8988T (cell line): ENCODE measurements at regions not wholly inside any gene's neighbourhood (a gene's known extent, or its start where the extent isn't known, plus 50 kb on each side); places are given as distances from the start of the nearest gene placed in this dataset.

Experiments used
- DNase-seq: peaks from one replicate; pipeline ENCODE4 v3.0.0; 2011

DNA sequence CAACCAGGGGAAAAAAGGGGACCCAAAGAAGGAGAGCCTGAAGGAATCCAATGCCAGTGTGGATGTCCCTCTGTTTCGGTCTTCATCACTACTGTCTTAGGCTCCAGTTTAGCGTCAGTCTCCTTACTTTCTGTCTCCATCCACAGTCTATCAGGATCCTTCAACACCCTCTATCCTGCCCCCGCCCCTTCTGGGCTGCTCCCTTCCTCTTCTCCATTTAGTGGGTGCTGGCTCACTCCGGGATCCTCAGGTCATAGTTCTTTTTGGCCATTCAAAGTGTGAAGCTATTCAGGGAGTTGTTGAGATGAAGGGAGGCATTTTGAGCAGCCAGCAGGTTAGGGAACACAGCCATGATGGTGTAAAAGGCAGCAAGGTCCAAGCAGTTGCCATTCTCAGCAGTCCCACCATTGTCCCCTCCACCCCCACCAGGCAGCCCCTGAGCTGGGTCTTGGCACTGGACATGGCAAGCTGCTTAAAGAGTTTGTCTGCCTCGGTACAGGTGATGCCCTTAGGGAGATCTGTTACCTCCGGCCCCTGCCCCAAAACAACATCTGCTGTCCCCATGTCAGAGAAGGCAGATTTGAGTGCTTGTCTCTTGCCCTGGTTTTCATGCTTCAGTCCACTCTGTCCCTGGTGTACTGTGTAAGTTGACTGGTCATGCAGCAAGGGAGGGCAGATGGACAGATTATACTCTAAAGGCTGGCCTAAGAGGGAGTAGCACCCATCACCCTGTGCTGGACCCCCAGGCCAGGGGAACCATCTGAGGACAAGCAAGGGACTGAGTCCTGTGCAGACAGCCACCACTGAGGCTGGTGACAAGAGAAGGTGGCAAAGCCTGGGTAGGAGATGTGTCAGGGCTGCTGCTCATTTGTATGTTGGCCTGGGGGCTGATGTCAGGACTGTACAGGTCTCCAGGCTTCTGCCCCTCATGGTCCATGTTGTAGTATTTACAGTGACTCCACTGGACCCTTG lies 842.0 kb downstream of the HACE1 start:
- DNase-seq = no peak

DNA sequence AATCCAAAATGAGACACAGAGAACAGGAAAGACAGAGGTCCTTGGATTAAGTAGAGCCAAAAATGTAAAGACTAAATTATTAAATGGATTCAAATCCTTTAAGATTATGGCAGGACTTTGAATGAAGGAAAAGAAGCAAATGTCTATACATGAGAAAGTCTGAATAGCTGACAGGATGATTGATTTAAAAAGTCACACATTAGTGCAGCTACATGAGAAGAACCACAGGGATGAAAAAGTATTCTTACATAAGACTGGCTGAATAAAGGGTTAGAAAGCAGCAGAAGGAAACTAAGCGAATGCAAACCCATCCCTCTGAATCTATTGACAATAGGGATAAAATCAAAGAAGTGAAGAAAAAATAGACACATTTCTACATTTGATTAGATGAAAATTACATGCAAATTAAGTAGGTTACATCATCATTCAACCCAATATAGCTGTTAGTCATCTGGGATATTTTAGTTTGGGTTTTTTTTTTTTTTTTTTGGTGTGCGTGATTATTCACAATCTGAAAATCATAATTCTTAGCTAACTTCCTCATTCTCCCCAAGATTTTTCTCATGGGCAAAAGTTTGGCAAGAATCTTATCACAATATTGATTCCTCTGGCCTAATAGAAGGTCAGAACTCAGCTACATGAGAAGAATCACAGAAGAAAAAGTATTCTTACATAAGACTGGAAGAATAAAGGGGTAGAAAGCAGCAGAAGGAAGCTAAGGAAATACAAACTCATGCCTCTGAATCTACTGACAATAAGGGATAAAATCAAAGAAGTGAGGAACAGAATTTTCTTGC lies 845.4 kb downstream of the HACE1 start:
- DNase-seq = no peak

DNA sequence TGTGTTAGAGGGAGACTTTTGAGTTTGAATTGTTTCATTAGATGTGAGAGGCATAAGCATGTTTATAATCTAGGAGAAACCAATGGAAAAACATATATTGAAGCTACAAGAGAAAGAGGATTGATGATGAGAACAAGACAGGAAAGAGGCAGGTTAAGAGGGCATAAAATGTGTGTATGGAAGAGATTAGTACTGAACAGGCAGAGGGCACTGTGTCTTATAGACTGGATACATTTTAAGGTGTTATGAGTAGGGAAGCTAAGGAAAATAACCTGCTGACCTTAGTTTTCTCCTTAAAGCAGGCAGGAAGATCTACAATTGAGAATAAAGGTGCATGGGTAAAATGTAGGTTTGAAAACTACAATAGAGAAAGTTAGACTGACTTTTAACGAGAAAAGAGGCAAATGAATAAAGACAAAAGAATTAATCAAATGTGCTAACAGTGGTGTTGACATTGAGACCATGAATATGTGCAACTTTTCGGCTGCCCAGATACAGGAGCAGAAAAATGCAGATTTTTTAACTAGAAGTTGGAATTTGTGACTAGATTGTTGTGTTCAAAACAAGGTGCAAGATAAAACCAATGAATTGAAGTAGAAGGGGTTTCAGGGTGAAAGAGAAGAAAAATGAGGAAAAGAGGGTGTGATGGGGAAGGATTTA lies 846.3 kb downstream of the HACE1 start:
- no peak for DNase-seq

DNA sequence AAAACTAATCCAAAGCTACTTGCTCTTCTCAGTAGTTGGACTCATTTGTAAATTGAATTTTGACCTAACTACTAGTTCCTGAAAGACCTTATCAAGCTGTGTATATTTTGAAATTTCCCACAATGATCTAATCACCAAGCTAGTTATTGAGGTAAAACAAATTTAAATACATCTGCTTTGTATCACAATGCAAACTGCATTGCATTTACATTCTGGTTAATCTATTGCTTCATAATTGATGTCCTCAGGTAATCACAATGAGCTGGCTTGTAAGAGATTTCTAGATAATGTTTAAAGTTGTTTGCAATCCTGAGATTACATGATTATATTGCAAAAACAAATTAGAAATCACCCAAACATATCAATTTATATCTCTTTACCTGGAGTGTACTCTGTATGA lies 848.8 kb downstream of the HACE1 start:
- DNase-seq = no peak

DNA sequence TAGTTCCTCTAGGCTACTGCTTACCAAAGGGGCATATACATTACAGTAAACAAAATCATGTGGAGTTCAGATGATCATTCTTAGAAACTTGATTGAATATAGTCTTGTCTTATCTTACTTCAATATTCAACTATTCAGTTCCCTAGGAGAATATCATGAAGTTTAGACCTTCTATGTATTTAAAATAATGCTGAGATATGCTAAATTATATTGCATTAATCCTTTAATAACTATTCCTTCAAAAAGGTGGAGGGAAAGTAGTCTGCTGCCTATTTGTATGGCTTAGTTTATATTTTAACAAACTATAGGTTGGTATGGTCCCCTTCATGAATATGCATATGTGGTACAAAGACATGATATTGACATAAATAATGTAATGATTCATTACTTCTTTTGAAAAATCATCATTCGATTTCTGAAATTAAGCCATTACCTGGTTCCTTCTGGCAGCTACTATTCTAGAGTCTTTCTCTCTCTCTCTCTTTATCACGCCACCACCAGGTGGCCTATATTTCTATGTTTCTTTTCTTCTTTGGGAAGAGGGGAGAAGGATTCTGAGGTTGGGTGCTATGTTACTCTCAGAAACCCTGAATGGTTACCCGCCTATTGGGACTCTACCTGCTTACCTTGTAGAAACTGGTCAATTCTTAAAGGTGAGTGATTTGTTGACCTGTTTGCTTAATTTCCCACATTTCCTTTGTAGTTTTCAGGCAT lies 855.8 kb downstream of the HACE1 start:
- no peak for DNase-seq

DNA sequence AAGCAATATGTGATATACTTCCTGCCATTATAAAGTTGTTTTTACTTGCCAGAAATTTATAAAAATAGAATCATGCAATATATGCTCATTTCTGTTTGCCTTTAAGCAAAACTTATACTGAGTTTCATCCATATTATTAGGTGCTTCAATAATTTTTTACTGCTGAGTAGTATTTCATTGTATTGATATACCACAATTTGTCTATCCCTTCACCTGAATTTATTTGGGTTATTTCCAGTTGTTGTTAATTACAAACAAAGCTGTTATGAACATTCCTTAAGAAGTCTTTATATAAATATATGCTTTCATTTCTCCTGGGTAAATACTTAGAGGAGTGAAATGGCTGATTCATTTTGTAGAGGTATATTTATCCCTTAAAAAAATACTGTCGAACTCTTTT lies 864.1 kb downstream of the HACE1 start:
- DNase-seq = no peak

DNA sequence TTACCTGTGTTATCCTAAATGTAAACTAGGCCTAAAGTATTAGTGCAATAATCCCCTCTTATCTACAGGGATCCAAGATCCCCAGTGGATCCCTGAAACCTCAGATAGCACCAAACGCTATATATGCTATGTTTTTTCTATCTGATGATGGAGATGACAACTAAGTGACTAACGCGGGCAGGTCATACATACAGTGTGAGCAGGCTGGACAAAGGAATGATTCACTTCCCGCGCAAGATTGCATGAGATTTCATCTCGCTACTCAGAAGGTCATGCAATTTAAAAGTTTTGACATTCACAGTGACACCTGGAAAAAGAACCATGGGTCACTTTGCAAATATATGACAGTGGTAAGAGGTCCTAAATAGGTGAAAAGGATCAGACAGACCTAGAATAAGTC lies 875.9 kb downstream of the HACE1 start:
- DNase-seq = no peak

DNA sequence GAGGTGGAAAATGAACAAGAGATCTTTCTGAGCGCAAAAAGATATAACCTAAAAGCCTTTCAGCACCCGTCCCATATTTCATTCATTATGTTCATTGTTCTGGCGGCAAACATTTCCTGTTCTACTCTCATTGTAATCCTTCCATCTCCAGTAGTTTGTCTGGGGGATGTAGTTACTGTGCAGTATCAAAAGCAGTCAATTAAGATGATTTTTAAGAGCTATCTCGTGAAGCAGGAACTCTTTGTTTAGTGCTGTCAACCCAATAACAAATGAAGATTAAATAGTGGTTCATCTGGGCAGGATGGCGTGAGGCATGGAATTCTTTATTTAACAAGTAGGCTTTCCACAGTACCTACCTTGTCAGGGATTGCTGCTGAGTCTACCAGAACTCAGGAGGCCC lies 876.7 kb downstream of the HACE1 start:
- no peak for DNase-seq

DNA sequence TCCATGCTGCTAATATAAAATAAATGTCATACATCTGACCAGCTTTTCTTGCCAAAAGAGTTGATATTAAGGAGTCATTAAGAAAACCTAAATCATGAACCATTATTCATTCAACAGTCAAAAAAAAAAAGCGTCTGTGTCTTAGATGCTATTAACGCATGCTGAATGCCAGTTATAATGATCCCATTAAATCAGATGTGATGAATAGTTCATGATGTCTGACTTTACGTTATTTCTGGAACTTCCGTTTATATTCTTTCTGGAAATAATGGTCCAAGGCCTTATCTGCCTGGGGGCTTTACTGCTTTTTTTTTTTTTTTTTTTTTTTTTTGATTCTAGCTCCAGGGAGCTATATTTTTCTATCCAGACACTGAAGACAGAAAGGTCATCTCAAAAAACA lies 877.1 kb downstream of the HACE1 start:
- no peak for DNase-seq

DNA sequence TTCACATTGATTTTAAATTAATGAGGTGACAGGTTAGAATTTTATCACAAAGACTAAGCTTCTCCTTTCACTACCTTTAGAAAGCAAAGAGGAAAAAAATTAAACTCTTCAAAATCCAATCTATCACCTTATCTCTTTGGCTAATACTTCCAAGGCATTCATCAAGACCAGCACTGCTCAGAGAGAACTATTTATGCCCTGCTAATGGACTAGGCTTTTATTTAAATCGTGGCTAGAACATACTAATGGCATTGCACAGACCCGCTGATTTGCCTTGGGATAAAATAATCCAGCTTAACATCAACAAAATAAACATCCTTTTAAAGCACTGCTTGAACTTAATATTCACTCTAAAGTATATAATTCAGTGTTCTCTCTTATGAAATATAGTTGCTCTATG lies 880.4 kb downstream of the HACE1 start:
- no peak for DNase-seq

DNA sequence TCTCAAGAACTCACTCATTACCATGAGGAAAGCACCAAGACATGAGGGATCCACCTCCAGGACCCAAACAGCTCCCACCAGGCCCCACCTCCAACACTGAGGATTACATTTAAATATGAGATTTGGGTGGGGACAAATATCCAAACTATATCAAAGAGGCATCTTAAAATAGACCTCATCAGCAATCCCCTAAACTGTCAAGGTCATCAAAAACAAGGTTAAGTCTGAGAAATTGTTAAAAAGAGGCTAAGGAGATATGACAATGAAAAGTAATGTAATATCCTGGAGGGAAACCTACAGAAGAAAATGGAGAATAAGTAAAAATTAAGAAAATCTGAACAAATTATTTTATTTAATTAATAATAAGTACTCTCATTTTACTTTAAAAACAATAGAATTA lies 922.3 kb downstream of the HACE1 start:
- no peak for DNase-seq

DNA sequence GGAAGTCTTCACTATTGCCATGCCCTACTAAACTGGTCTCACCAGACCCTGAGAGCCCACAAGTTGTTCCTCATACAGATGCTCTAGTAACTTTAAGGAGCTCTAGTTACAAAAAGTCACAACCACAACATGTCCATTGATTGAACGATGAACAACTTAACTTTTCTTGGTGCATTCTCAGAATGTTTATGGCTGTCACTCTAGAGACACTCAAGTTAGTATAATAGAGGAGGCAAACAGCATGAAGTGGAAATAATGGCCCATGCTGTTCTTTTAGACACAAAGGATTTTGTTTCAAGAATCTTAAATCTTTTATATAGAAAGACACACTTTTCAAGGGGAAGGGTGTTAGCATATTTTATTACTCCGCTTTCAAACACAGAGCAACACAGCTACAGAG lies 934.4 kb downstream of the HACE1 start:
- no peak for DNase-seq

DNA sequence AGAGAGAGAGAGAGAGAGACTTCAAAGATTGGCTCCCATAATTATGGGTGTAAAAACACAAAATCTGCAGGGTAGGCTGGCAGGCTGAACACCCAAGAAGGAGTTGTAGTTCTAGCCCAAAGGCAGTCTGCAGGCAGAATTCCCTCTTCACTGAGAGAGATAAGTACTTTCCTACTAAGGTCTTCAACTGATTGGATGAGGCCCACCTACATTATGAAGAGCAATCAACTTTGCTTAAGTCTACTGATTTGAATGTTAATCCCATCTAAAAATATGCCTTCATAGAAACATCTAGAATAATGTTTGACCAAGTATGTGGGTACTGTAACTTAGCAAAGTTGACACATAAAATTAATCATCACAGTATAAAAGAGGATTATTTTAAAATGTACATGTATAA lies 949.7 kb downstream of the HACE1 start:
- no peak for DNase-seq

DNA sequence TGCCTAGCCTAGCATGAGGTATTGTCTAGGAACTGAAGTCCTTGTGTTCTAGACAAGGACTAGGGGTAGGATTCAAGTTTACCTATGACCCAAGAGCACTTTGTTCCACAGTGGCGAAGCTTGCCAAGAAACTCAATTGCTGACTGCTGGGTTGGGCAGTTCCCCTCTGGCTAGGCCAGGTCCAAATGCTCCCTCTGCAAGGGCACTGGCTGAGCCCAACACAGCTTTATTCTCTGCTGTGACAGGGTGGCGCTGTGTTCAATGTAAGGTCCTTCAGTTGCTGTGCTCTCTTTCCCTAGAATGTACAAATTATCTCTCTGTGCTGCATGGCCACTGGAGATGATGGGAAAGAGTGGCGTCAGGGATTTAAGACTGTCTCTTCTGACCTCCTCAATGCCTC lies 950.8 kb downstream of the HACE1 start:
- DNase-seq = no peak

DNA sequence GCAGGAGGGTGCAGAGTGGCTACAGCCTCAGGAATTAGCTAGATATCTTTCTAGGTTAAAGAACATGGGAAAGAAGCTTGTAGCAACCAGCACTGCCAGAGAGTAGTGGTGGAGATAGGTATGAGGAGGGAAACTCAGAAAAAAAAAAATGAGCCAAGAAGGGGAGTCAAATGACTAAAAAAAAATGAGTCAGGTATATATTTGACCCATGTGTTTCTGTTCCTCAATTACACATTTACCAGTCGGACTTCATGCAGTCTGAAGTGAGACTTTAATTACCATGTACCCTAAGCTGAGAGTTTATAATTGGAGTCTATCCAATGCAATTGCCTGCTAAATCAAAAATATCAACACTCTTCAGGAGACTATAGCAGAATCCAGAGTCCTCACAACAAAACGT lies 964.6 kb downstream of the HACE1 start:
- DNase-seq = no peak

DNA sequence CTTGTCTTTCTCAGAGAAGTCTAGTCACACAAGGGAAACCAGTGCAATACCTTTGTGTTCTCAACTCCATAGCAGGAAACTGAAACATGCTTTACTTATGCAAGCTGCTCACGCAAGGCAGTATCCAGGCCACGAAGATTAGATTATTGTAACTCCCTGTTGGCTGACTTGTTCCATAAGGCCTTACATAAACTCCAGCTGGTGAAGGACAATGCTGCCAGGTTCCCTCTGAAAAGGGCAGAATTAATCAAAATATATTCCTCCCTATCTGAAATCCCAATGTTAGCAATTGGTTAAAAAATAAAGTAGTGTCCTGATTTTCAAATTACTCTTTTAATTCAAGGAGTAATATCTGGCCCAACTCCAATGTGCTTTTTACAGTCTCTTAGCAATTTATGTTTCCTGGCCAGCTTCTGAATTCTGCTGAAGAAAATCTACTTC lies 966.6 kb downstream of the HACE1 start:
- DNase-seq = no peak

DNA sequence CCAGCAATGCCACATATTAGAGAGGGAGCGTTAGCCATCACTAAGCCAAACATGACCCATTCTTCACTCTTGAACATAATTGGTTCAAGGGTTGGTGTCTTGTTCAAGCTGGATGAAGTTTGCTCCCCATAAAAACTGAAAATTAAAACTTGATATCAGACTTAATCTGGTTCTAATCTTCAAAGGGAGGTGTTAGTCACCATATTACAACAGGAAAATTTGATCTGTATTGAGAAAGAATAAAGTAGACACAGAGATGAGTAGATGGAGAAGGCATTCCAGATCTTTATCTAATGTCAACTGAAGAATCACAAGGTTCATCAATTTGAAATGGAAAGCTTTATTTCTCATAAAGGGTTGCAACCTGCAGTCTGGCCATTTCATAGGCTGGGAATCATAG lies 972.8 kb downstream of the HACE1 start:
- DNase-seq = no peak

DNA sequence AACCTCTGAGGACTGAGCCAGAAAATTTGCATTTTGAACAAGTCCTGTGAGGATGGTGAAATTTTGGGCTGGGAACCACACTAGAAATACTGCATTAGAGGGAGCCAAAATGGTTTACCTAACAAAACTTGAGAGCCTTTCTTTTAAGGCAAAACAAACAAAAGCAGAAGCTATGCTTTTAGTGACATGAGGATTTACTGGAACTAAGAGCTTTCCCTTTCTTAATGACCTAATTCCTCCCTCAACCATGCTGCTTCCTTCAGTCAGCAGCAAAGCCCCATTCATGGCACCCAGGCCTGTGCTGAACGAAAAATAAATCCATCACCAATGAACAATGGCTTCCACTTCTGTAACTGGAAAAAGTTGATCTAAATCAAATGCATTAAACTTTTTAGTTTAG lies 974.3 kb downstream of the HACE1 start:
- DNase-seq = no peak

DNA sequence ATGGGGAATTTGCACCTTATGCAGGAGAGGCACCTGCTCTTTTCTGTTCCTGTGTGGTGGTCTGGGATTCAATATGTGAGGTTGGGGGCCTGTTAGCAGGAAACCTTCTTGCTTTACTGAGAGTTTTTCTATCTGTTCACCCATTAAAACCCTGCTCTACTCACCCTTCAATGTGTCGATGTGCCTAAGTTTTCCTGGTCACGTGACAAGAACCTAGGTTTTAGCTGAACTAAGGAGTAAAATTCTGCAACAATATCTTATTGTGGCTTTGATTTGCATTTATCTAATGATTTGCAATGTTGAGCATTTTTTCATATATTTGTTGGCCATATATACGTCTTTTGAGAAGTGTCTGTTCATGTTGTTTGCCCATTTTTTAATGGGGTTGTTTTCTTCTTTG lies 979.9 kb downstream of the HACE1 start:
- DNase-seq = no peak

DNA sequence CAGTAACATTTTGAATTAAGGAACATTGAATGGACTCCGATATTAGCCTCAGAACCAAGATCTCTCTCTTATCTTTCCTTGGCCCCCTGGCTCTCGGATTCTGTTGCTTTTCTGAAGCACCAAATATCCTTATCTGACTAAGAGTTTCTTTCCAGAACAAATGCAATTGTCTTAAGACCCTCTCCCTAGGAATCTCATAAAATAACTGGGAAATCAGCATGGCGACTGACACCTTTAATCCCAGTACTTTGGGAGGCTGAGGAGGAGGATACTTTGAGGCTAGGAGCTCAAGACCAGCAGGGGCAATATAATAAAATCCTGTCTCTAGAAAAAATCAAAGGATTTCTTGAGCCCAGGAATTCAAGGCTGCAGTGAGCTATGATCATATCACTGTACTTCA lies 984.5 kb downstream of the HACE1 start:
- DNase-seq = no peak

DNA sequence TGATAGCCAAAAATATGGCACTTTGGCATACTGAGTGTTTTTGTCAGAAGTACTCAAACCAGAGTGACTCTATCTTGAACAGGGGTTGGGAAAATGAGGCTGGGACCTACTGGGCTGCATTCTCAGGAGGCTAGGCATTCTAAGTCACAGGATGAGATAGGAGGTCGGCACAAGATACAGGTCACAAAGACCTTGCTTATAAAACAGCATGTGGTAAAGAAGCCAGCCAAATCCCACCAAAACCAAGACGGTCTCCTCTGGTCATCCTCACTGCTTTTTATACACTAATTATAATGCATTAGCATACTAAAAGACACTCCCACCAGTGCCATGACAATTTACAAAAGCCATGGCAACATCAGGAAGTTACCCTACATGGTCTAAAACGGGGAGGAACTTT lies 985.1 kb downstream of the HACE1 start:
- no peak for DNase-seq

DNA sequence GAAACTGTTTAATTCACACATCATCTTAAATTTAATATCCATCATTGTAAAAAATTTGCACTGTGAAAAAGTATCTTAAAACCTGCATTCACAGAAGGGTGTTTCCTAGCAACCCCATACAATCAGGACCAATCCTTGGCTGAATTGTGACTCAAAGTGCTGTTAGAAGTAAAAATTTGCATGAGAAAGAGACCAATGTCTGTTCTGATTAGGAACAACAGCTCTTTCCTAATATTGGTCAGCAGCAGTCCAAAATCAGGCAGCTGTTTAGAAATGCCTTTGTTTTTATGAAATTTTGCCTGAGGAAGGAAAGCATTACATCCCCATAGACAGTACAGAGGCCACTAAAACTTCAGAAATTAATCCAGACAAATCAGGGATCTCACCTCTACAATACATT lies 987.0 kb downstream of the HACE1 start:
- no peak for DNase-seq

DNA sequence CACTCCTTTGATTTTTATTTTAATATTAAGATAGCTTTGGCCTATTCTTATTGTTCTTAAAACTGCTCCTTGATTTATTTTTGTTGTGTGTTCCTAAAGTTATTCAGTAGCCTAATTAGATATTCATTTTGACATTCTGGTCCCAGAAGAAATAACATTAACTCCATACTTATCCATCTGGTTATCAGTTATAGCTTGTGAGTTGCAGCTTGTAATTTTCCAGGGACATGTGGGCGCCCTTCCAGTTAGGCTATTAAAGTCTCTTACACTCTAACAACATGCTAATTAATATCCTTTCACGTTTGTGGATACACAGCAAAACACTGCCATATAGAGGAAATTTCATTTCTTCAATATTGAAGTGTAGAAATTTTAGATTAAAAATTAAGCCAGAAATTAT lies 987.5 kb downstream of the HACE1 start:
- no peak for DNase-seq
